Stimulated activated CD8-positive, alpha-beta memory T cell treated with anti-CD3 and anti-CD28 coated beads, Interleukin-15, amount 100 ng/mL, for 24 hours (primary cell): ENCODE measurements at regions not wholly inside any gene's neighbourhood (a gene's known extent, or its start where the extent isn't known, plus 50 kb on each side); places are given as distances from the start of the nearest gene placed in this dataset.

Source experiments
- DNase-seq: peaks from one replicate; pipeline ENCODE4 v3.0.0-alpha.2; 2020; ENCODE audit warnings: low read depth

GRCh38 chr2:176388861-176389260, 119.6 kb downstream of the MTX2 start:
- DNase-seq = no peak

GRCh38 chr2:176390276-176391147, 121.3 kb downstream of the MTX2 start:
- DNase-seq = no peak

- DNase-seq = no peak
Measured at GRCh38 chr2:176391148-176391419, 121.8 kb downstream of the MTX2 start.

GRCh38 chr2:176392249-176392648, 123.0 kb downstream of the MTX2 start:
- DNase-seq = no peak

GRCh38 chr2:176392744-176393414, 123.6 kb downstream of the MTX2 start:
- DNase-seq = no peak

- DNase-seq = no peak
Measured at GRCh38 chr2:176395273-176395854, 126.1 kb downstream of the MTX2 start.

GRCh38 chr2:176398243-176399073, 129.2 kb downstream of the MTX2 start:
- DNase-seq = no peak

- DNase-seq = no peak
Measured at GRCh38 chr2:176399074-176399598, 129.9 kb downstream of the MTX2 start.

GRCh38 chr2:176405477-176405876, 136.2 kb downstream of the MTX2 start:
- DNase-seq = no peak

GRCh38 chr2:176407706-176408105, 138.5 kb downstream of the MTX2 start:
- no peak for DNase-seq

GRCh38 chr2:176409671-176410070, 140.4 kb downstream of the MTX2 start:
- DNase-seq = no peak

- DNase-seq = no peak
Measured at GRCh38 chr2:176412136-176412535, 142.9 kb downstream of the MTX2 start.

GRCh38 chr2:176413786-176414185, 144.5 kb downstream of the MTX2 start:
- no peak for DNase-seq

- DNase-seq = no peak
Measured at GRCh38 chr2:176414641-176415040, 145.4 kb downstream of the MTX2 start.

GRCh38 chr2:176415174-176415895, 146.1 kb downstream of the MTX2 start:
- no peak for DNase-seq

GRCh38 chr2:176415937-176416499, 146.8 kb downstream of the MTX2 start:
- no peak for DNase-seq

GRCh38 chr2:176418768-176419167, 149.5 kb downstream of the MTX2 start:
- DNase-seq = no peak

- no peak for DNase-seq
Measured at GRCh38 chr2:176419591-176420071, 150.4 kb downstream of the MTX2 start.

- no peak for DNase-seq
Measured at GRCh38 chr2:176421297-176422050, 152.2 kb downstream of the MTX2 start.

GRCh38 chr2:176423819-176424218, 154.6 kb downstream of the MTX2 start:
- DNase-seq = no peak
